HepG2 (cell line): ENCODE measurements at regions not wholly inside any gene's neighbourhood (a gene's known extent, or its start where the extent isn't known, plus 50 kb on each side); places are given as distances from the start of the nearest gene placed in this dataset.

Experiments used
- NCOA1 ChIP-seq: sonication (generic); formaldehyde crosslinking; IDR thresholded peaks from 2 replicates; pipeline ENCODE4 v1.9.0; 2021; ENCODE audit warnings: missing genetic modification reagents
- ZNF318 ChIP-seq: sonication (generic); formaldehyde crosslinking; IDR thresholded peaks from 2 replicates; pipeline ENCODE4 v1.4.0; 2020; ENCODE audit warnings: mild to moderate bottlenecking, missing genetic modification reagents

GRCh38 chr2:10504994-10505820 lies 57.1 kb upstream of the ODC1 start (continued):
- TF ChIP-seq ZNF318 (CRISPR knock-in tag) (no peak), NCOA1 (no peak)
